ENCODE measurements at regions not wholly inside any gene's neighbourhood (a gene's known extent, or its start where the extent isn't known, plus 50 kb on each side); places are given as distances from the start of the nearest gene placed in this dataset.

- TF ChIP-seq SMAD4 (CRISPR knock-in tag; IDR thresholded peaks at IDR 0.05) (no peak), ZBTB43 (CRISPR knock-in tag; IDR thresholded peaks at IDR 0.05) (no peak), ATF1 (CRISPR knock-in tag; IDR thresholded peaks at IDR 0.05) (no peak)
- TF ChIP-seq, protein P1, sequence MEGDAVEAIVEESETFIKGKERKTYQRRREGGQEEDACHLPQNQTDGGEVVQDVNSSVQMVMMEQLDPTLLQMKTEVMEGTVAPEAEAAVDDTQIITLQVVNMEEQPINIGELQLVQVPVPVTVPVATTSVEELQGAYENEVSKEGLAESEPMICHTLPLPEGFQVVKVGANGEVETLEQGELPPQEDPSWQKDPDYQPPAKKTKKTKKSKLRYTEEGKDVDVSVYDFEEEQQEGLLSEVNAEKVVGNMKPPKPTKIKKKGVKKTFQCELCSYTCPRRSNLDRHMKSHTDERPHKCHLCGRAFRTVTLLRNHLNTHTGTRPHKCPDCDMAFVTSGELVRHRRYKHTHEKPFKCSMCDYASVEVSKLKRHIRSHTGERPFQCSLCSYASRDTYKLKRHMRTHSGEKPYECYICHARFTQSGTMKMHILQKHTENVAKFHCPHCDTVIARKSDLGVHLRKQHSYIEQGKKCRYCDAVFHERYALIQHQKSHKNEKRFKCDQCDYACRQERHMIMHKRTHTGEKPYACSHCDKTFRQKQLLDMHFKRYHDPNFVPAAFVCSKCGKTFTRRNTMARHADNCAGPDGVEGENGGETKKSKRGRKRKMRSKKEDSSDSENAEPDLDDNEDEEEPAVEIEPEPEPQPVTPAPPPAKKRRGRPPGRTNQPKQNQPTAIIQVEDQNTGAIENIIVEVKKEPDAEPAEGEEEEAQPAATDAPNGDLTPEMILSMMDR (IDR thresholded peaks at IDR 0.05), result no peak
- TF ChIP-seq, protein P2, sequence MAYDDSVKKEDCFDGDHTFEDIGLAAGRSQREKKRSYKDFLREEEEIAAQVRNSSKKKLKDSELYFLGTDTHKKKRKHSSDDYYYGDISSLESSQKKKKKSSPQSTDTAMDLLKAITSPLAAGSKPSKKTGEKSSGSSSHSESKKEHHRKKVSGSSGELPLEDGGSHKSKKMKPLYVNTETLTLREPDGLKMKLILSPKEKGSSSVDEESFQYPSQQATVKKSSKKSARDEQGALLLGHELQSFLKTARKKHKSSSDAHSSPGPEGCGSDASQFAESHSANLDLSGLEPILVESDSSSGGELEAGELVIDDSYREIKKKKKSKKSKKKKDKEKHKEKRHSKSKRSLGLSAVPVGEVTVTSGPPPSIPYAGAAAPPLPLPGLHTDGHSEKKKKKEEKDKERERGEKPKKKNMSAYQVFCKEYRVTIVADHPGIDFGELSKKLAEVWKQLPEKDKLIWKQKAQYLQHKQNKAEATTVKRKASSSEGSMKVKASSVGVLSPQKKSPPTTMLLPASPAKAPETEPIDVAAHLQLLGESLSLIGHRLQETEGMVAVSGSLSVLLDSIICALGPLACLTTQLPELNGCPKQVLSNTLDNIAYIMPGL (CRISPR knock-in tag; IDR thresholded peaks at IDR 0.05), result no peak
- TF ChIP-seq, protein P3, sequence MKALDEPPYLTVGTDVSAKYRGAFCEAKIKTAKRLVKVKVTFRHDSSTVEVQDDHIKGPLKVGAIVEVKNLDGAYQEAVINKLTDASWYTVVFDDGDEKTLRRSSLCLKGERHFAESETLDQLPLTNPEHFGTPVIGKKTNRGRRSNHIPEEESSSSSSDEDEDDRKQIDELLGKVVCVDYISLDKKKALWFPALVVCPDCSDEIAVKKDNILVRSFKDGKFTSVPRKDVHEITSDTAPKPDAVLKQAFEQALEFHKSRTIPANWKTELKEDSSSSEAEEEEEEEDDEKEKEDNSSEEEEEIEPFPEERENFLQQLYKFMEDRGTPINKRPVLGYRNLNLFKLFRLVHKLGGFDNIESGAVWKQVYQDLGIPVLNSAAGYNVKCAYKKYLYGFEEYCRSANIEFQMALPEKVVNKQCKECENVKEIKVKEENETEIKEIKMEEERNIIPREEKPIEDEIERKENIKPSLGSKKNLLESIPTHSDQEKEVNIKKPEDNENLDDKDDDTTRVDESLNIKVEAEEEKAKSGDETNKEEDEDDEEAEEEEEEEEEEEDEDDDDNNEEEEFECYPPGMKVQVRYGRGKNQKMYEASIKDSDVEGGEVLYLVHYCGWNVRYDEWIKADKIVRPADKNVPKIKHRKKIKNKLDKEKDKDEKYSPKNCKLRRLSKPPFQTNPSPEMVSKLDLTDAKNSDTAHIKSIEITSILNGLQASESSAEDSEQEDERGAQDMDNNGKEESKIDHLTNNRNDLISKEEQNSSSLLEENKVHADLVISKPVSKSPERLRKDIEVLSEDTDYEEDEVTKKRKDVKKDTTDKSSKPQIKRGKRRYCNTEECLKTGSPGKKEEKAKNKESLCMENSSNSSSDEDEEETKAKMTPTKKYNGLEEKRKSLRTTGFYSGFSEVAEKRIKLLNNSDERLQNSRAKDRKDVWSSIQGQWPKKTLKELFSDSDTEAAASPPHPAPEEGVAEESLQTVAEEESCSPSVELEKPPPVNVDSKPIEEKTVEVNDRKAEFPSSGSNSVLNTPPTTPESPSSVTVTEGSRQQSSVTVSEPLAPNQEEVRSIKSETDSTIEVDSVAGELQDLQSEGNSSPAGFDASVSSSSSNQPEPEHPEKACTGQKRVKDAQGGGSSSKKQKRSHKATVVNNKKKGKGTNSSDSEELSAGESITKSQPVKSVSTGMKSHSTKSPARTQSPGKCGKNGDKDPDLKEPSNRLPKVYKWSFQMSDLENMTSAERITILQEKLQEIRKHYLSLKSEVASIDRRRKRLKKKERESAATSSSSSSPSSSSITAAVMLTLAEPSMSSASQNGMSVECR (CRISPR knock-in tag; IDR thresholded peaks at IDR 0.05; ENCODE audit: borderline replicate concordance), result no peak
Observed at GRCh38 chr10:61356354-61356753, 96.8 kb downstream of the TMEM26 start.
